Nephron progenitor cell (in vitro differentiated cells): ENCODE measurements at regions not wholly inside any gene's neighbourhood (a gene's known extent, or its start where the extent isn't known, plus 50 kb on each side); places are given as distances from the start of the nearest gene placed in this dataset.

Source experiments
- DNase-seq: peaks from one replicate; pipeline ENCODE4 v3.0.0; 2021
- H3K27ac Mint-ChIP-seq: 2 replicates; pipeline ENCODE4 v1.8.0; 2021; ENCODE audit warnings: mild to moderate bottlenecking, moderate library complexity, mixed read lengths
- H3K27me3 Mint-ChIP-seq: 2 replicates; pipeline ENCODE4 v1.8.0; 2021; ENCODE audit warnings: mild to moderate bottlenecking, low read depth, mixed read lengths; ENCODE audit not compliant: poor library complexity
- H3K36me3 Mint-ChIP-seq: 2 replicates; pipeline ENCODE4 v1.8.0; 2021; ENCODE audit warnings: low read depth, mixed read lengths
- H3K4me1 Mint-ChIP-seq: 2 replicates; pipeline ENCODE4 v1.8.0; 2021; ENCODE audit warnings: mixed read lengths
- H3K4me3 Mint-ChIP-seq: 2 replicates; pipeline ENCODE4 v1.8.0; 2021; ENCODE audit warnings: mild to moderate bottlenecking, moderate library complexity, mixed read lengths
- H3K9me3 Mint-ChIP-seq: 2 replicates; pipeline ENCODE4 v1.8.0; 2021; ENCODE audit warnings: mild to moderate bottlenecking, moderate library complexity, mixed read lengths
- CTCF ChIP-seq: fragments of 200-600 bp; sonication (generic); IDR thresholded peaks from 2 replicates; pipeline ENCODE4 v1.5.0; 2021; ENCODE audit warnings: antibody characterized with exemption

DNA sequence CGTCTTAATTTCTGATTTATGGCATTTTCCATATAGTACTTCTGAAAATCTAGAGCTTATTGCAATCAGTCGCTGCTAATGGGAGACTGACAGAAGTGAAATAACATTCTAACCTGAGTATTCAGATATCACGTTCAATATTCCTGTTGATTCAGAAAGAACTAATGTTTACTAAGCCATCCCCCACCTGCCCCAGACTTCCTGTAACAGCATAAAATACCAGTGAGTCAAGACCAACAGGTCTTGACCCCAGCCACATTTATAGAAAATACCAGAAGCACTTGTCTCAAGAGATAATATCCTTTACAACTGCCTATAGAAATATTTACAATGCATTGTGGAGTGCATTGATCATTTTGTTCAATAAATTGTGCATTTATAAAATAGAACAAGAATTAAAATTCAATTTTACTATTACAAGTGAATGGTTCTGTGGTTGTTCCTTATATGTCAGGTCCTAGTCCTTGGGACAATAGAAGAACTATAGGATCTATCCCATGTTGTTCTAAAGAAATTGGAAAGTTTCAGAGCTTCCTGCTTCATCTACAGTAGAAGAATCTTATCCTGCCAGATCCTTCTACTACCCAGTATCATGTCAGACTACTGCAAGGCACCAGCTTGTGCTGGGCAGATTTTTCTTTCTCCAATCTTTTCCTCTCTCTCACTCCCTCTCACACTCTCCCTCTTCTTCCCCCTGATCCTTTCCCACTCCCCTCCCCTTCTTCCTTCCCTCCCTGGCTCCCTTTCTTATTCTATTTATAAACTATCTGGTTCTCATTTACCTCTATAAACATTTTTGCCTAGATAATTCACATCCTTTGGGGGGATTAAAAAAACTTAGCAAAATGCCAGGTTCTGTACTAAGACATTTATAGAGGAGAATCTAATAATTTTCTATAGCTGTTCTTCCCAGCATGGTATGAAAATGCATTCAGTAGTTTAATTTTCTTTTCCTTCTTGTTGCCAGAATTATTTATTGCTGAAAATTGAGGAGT lies 629.9 kb downstream of the DIAPH3 start:
- no peak overlapping the region for H3K4me3 Mint-ChIP-seq
- H3K9me3 Mint-ChIP-seq, result no peaks in the 10 kb centered on the region
- H3K4me1 Mint-ChIP-seq, result peaks cover 31% of the 10 kb centered on the region
- no peaks in the 10 kb centered on the region for H3K36me3 Mint-ChIP-seq
- H3K27ac Mint-ChIP-seq, result peak overlapping the region; percentile 57
- no peak for DNase-seq
- peaks cover 9% of the 10 kb centered on the region for H3K27me3 Mint-ChIP-seq
- TF ChIP-seq CTCF, result no peak

GRCh38 chr13:59534806-59535205 lies 628.9 kb downstream of the DIAPH3 start:
- no peak for DNase-seq
- Mint-ChIP-seq H3K36me3 (no peaks in the 10 kb centered on the region), H3K4me1 (peaks cover 31% of the 10 kb centered on the region), H3K9me3 (no peaks in the 10 kb centered on the region), H3K27ac (no peak overlapping the region), H3K27me3 (peaks cover 13% of the 10 kb centered on the region), H3K4me3 (no peak overlapping the region)
- TF ChIP-seq CTCF, result no peak

DNA sequence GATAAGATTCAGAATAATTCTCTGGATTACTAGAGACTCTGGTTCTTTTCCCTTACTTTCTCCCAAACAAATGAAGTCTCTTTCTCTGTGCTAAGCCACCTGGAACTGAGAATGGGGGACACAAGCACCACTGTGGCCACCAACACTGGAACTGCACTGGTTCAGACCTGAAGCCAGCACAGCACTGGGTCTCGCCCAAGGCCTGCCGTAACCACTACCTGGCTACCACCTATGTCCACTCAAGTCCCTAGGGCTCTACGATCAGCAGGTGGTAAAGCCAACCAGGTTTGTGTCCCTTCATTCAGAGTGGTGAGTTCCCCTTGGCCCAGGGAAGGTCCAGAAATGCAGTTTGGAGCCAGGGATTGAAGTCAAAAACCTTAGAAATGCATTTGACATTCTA lies 626.2 kb downstream of the DIAPH3 start:
- H3K27me3 Mint-ChIP-seq, result peaks cover 9% of the 10 kb centered on the region
- peaks cover 22% of the 10 kb centered on the region for H3K4me1 Mint-ChIP-seq
- no peaks in the 10 kb centered on the region for H3K9me3 Mint-ChIP-seq
- no peak for TF ChIP-seq CTCF
- no peak overlapping the region for H3K4me3 Mint-ChIP-seq
- H3K36me3 Mint-ChIP-seq, result no peaks in the 10 kb centered on the region
- no peak overlapping the region for H3K27ac Mint-ChIP-seq
- DNase-seq, result no peak

DNA sequence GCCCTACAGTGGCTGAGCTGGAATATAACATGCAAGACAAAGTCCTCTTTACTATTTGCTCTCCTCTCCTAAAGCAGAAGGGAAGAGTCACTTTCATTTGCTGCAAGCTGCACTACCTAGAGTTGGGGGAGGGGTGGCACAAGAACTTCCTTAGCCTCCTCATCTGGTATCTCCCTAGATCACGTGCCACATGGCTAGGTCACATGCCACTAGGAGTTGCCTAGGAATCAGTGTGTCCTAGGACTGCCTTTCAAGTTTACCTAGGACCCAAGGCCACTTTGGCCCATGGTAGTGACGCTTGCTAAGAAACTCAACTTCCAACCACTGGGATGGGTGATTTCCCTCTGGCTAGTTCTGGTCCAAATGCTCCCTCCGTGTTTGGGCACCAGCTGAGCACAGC lies 625.2 kb downstream of the DIAPH3 start:
- Mint-ChIP-seq H3K27ac (no peak overlapping the region), H3K4me1 (peaks cover 16% of the 10 kb centered on the region), H3K27me3 (peaks cover 9% of the 10 kb centered on the region)

DNA sequence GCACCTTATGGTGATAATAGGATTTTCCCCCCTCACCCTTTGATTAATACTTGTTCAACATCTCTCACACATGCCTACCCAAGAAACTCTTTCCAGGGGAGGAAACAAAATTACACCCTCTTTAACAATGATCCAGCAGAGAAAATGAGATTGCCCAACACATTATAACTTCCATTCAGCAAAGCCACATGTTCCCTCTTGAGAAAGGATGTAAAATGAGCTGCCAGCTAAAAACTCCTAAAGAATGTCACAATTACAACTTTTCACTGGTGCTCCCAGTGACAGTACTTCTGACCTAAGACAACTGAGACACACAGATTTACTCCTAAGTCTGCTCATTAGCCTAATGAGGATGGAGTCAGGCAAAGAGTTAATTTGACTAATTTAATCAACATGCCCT lies 621.4 kb downstream of the DIAPH3 start:
- Mint-ChIP-seq H3K27ac (peak overlapping the region; percentile 19), H3K9me3 (peaks cover 6% of the 10 kb centered on the region), H3K27me3 (peaks cover 10% of the 10 kb centered on the region), H3K36me3 (no peaks in the 10 kb centered on the region), H3K4me3 (no peak overlapping the region), H3K4me1 (peaks cover 9% of the 10 kb centered on the region)
- DNase-seq, result no peak
- no peak for TF ChIP-seq CTCF

More for the DNA sequence above, 625.2 kb downstream of the DIAPH3 start:
- DNase-seq, result no peak
- Mint-ChIP-seq H3K9me3 (no peaks in the 10 kb centered on the region), H3K36me3 (no peaks in the 10 kb centered on the region), H3K4me3 (no peak overlapping the region)
- TF ChIP-seq CTCF, result no peak

DNA sequence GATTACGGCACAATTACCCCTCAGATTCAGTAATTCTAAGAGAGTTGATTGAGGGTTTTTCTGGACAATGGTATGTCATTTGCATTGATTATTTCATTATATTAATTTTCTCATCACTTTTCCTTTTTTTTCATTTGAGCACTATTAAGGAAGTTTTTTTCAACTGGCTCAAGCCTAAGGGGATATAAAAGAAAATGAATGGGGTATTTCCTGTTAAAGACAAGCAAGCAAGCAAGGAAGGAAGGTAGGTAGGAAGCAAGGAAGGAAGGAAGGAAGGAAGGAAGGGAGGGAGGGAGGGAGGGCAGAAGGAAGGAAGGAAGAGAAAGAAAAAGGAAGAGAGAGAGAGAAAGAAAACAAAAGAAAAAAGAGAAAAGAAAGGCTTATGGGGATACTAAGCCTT lies 620.3 kb downstream of the DIAPH3 start:
- Mint-ChIP-seq H3K27me3 (peaks cover 10% of the 10 kb centered on the region), H3K36me3 (no peaks in the 10 kb centered on the region), H3K4me3 (no peak overlapping the region), H3K27ac (no peak overlapping the region), H3K4me1 (peaks cover 9% of the 10 kb centered on the region), H3K9me3 (peaks cover 6% of the 10 kb centered on the region)
- TF ChIP-seq CTCF, result no peak
- no peak for DNase-seq
